Thyroid gland (tissue), 4 donors: ENCODE measurements at regions not wholly inside any gene's neighbourhood (a gene's known extent, or its start where the extent isn't known, plus 50 kb on each side); places are given as distances from the start of the nearest gene placed in this dataset.

Experiments used
- POLR2A ChIP-seq, 2 donors: fragments of 450-650 bp; IDR thresholded peaks; one replicate each; pipeline ENCODE4 v1.6.1; 2017; ENCODE audit warnings: antibody characterized with exemption in 2 of 2, mild to moderate bottlenecking in 2 of 2, moderate library complexity in 1 of 2
- TF ChIP-seq, protein P1 (sequence below), 6 experiments: fragments of 200-600 bp in 3 of 6; fragments of 450-650 bp in 3 of 6; sonication (generic) in 3 of 6; IDR thresholded peaks; one replicate each; pipeline ENCODE4 v1.5.1; 2016 to 2019; ENCODE audit warnings: antibody characterized with exemption in 6 of 6, mild to moderate bottlenecking in 2 of 6, inconsistent platforms in 1 of 6, moderate library complexity in 1 of 6

DNA sequence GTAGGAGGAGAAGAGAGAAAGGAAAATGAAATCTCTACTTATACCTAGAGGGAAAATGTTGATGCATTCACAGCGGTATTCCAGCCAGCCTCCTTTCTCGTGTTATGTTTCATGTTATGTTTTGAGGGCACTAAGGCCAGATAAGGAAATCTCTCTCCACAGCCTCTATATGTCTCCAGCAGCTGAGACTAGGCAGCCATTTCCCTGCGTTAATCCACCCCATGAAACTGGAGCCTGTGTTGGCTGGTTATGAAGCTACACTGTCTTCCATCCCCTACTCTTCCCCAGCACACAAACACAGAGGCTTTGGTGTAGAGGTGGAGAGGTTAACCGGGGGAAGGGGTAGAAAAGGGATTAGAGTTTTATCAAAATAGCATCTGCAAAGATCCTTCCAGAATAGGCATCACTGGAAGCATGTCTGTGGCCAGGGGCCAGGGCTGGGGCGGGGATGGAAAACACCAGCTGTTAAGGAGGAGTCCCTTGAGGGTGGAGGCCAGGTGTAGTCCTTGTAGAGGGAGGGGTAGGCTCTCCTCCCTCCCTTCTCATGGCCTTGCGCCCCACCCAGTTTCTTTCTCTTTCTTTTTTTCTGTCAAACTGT, 100.9 kb upstream of the TNP1 start:
- no peak for TF ChIP-seq POLR2A (IDR thresholded peaks at IDR 0.05)
- TF ChIP-seq, protein P1, sequence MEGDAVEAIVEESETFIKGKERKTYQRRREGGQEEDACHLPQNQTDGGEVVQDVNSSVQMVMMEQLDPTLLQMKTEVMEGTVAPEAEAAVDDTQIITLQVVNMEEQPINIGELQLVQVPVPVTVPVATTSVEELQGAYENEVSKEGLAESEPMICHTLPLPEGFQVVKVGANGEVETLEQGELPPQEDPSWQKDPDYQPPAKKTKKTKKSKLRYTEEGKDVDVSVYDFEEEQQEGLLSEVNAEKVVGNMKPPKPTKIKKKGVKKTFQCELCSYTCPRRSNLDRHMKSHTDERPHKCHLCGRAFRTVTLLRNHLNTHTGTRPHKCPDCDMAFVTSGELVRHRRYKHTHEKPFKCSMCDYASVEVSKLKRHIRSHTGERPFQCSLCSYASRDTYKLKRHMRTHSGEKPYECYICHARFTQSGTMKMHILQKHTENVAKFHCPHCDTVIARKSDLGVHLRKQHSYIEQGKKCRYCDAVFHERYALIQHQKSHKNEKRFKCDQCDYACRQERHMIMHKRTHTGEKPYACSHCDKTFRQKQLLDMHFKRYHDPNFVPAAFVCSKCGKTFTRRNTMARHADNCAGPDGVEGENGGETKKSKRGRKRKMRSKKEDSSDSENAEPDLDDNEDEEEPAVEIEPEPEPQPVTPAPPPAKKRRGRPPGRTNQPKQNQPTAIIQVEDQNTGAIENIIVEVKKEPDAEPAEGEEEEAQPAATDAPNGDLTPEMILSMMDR (IDR thresholded peaks at IDR 0.05) = no peak
